HepG2 (cell line): ENCODE measurements at regions not wholly inside any gene's neighbourhood (a gene's known extent, or its start where the extent isn't known, plus 50 kb on each side); places are given as distances from the start of the nearest gene placed in this dataset.

Experiments used
- ATAC-seq: fragments of 200-7000 bp; cut with Tn5 transposase; 3 replicates; pipeline ENCODE4 v1.9.1; 2020; ENCODE audit warnings: mild to moderate bottlenecking, moderate library complexity
- BruUV-seq: library from RNA; stranded (reverse); fragments of 400-500 nt; replicated peaks from 2 replicates; lab custom pipeline; 2021; lab: Mats Ljungman, UMichigan
- CTCF ChIA-PET: fragments of 300-600 bp; formaldehyde crosslinking; extraction: SDS; loops from one replicate; lab custom pipeline; 2021; ENCODE audit warnings: low total read pairs, inconsistent platforms, low intra/inter-chr PET ratio; lab: Yijun Ruan, JAX
- POLR2A ChIA-PET: fragments of 350-600 bp; sonication (Branson Sonifier 250); formaldehyde crosslinking; loops from one replicate; lab custom pipeline; 2020; ENCODE audit warnings: antibody characterized with exemption, inconsistent platforms; lab: Yijun Ruan, JAX
- DNase-seq: peaks from one replicate; pipeline ENCODE4 v3.0.0-alpha.2; 2015; ENCODE audit warnings: low spot score
- FAIRE-seq: peaks from 3 replicates; lab custom pipeline; 2011; peaks lifted over from hg19 to GRCh38; lab: Jason Lieb, UNC
- H2AFZ ChIP-seq: one replicate; pipeline ENCODE4 v1.6.1; 2011; ENCODE audit warnings: low read length, inconsistent platforms
- H3K27ac ChIP-seq: fragments of 300-600 bp; 3 replicates; pipeline ENCODE4 v1.8.0; 2011; ENCODE audit warnings: mixed run types, mild to moderate bottlenecking, mixed read lengths, low read length, inconsistent platforms; ENCODE audit not compliant: insufficient read depth; ENCODE audit errors: extremely low read length
- H3K27me3 ChIP-seq, 2 experiments: fragments of 200-600 bp in 1 of 2; 2 replicates in 1 of 2; 3 replicates in 1 of 2; pipeline versions ENCODE4 v1.6.0 to v1.8.0; 2011; ENCODE audit warnings: low read length in 2 of 2, mild to moderate bottlenecking in 2 of 2, moderate library complexity in 2 of 2, inconsistent platforms in 1 of 2; ENCODE audit not compliant: insufficient read depth in 2 of 2, control insufficient read depth in 1 of 2
- H3K36me3 ChIP-seq, 2 experiments: fragments of 200-600 bp in 1 of 2; replicated peaks in 1 of 2; 2 replicates in 1 of 2; 3 replicates in 1 of 2; pipeline versions ENCODE4 v1.5.1 to v1.8.0; 2011; ENCODE audit warnings: low read length in 2 of 2, inconsistent platforms in 1 of 2; ENCODE audit not compliant: insufficient read depth in 2 of 2, control insufficient read depth in 1 of 2
- H3K4me1 ChIP-seq: 2 replicates; pipeline ENCODE4 v1.5.1; 2012; ENCODE audit warnings: low read length, inconsistent platforms; ENCODE audit not compliant: insufficient read depth
- H3K4me2 ChIP-seq: 2 replicates; pipeline ENCODE4 v1.6.0; 2011; ENCODE audit warnings: low read depth, low read length, inconsistent platforms
- H3K4me3 ChIP-seq, 3 experiments: fragments of 200-600 bp in 1 of 3; sonication (generic), shearing (Covaris generic) in 1 of 3; replicated peaks in 1 of 3; 2 replicates each; pipeline ENCODE4 v1.5.1; 2011 to 2016; ENCODE audit warnings: low read length in 3 of 3, inconsistent platforms in 2 of 3, low read depth in 2 of 3, mild to moderate bottlenecking in 2 of 3, control low read depth in 1 of 3, mixed read lengths in 1 of 3; ENCODE audit not compliant: insufficient read depth in 1 of 3
- H3K79me2 ChIP-seq: one replicate; pipeline ENCODE4 v1.6.1; 2011; ENCODE audit warnings: low read length, inconsistent platforms; ENCODE audit not compliant: insufficient read depth
- H3K9ac ChIP-seq: 2 replicates; pipeline ENCODE4 v1.6.0; 2011; ENCODE audit warnings: mild to moderate bottlenecking, low read depth, low read length, inconsistent platforms; ENCODE audit not compliant: insufficient read depth
- H3K9me3 ChIP-seq: 2 replicates; pipeline ENCODE4 v1.5.1; 2012; ENCODE audit warnings: mild to moderate bottlenecking, low read length
- H4K20me1 ChIP-seq: 2 replicates; pipeline ENCODE4 v1.6.0; 2011; ENCODE audit warnings: inconsistent platforms, mild to moderate bottlenecking, low read length, moderate library complexity; ENCODE audit not compliant: insufficient read depth
- ARID5B ChIP-seq: IDR thresholded peaks from 2 replicates; pipeline ENCODE4 v1.4.0; 2020; ENCODE audit warnings: mild to moderate bottlenecking, missing genetic modification reagents
- CENPT ChIP-seq: sonication (generic); formaldehyde crosslinking; IDR thresholded peaks from 2 replicates; pipeline ENCODE4 v1.8.0; 2022; ENCODE audit warnings: low read depth, mild to moderate bottlenecking, moderate library complexity, missing genetic modification reagents
- CSRNP2 ChIP-seq: sonication (generic); formaldehyde crosslinking; conservative IDR thresholded peaks from 2 replicates; pipeline ENCODE4 v1.8.0; 2022; ENCODE audit warnings: low read depth, missing genetic modification reagents
- EED ChIP-seq: sonication (generic); formaldehyde crosslinking; IDR thresholded peaks from 2 replicates; pipeline ENCODE4 v1.5.0; 2020; ENCODE audit warnings: mild to moderate bottlenecking, missing genetic modification reagents
- EHMT2 ChIP-seq: fragments of 200-600 bp; sonication (generic); IDR thresholded peaks from 2 replicates; pipeline ENCODE4 v1.7.0; 2017; ENCODE audit warnings: antibody characterized with exemption, low read depth, low read length, borderline replicate concordance
- GATAD2A ChIP-seq: IDR thresholded peaks from 2 replicates; pipeline ENCODE4 v1.6.1; 2016
- HDAC6 ChIP-seq: fragments of 200-600 bp; sonication (generic); IDR thresholded peaks from 2 replicates; pipeline ENCODE4 v1.7.0; 2017; ENCODE audit warnings: mild to moderate bottlenecking, antibody characterized with exemption, low read length, low read depth
- JUNB ChIP-seq: sonication (generic); formaldehyde crosslinking; IDR thresholded peaks from 2 replicates; pipeline ENCODE4 v1.8.0; 2022; ENCODE audit warnings: missing genetic modification reagents, mild to moderate bottlenecking, borderline replicate concordance
- KDM5B ChIP-seq: sonication (generic); formaldehyde crosslinking; IDR thresholded peaks from 2 replicates; pipeline ENCODE4 v1.4.0; 2020; ENCODE audit warnings: missing genetic modification reagents, mild to moderate bottlenecking, borderline replicate concordance
- MAZ ChIP-seq, 2 experiments: sonication (generic) in 1 of 2; formaldehyde crosslinking in 1 of 2; IDR thresholded peaks; 2 replicates each; pipeline versions ENCODE4 v1.5.0 to v1.6.1; 2012 to 2020; ENCODE audit warnings: low read depth in 2 of 2, mild to moderate bottlenecking in 2 of 2, borderline replicate concordance in 1 of 2, improper control_type of control experiment in 1 of 2, low read length in 1 of 2, missing genetic modification reagents in 1 of 2, moderate library complexity in 1 of 2
- MXI1 ChIP-seq: IDR thresholded peaks from 3 replicates; pipeline ENCODE4 v1.6.1; 2012; ENCODE audit warnings: low read depth, low read length, inconsistent platforms, borderline replicate concordance
- NCOA5 ChIP-seq: sonication (generic); formaldehyde crosslinking; IDR thresholded peaks from 2 replicates; pipeline ENCODE4 v1.4.0; 2020; ENCODE audit warnings: missing genetic modification reagents
- PAXIP1 ChIP-seq: sonication (generic); formaldehyde crosslinking; conservative IDR thresholded peaks from 2 replicates; pipeline ENCODE4 v1.4.0; 2020; ENCODE audit warnings: mild to moderate bottlenecking, missing genetic modification reagents, moderate library complexity
- PHF21A ChIP-seq: sonication (generic); formaldehyde crosslinking; IDR thresholded peaks from 2 replicates; pipeline ENCODE4 v1.5.0; 2020; ENCODE audit warnings: mild to moderate bottlenecking, missing genetic modification reagents
- TAF15 ChIP-seq: fragments of 200-400 bp; formaldehyde crosslinking; IDR thresholded peaks from one replicate; pipeline ENCODE4 v1.6.1; 2018; ENCODE audit warnings: mild to moderate bottlenecking, low read depth, low read length; ENCODE audit not compliant: poor library complexity, severe bottlenecking
- ZNF180 ChIP-seq: sonication (generic); formaldehyde crosslinking; IDR thresholded peaks from 2 replicates; pipeline ENCODE4 v1.4.0; 2020; ENCODE audit warnings: low read depth, missing genetic modification reagents, borderline replicate concordance
- ZNF746 ChIP-seq: sonication (generic); formaldehyde crosslinking; IDR thresholded peaks from 2 replicates; pipeline ENCODE4 v1.8.0; 2022; ENCODE audit warnings: mild to moderate bottlenecking, missing genetic modification reagents
- WGBS: methylation state at CpG from one replicate; pipeline ENCODE4 v1.1.6; 2017; ENCODE audit warnings: low lambda C conversion rate; 5-methylcytosine and 5-hydroxymethylcytosine counted together
- in situ Hi-C: cut with HindIII; loops from 2 replicates; pipeline ENCODE4 v1.10.0; 2017; ENCODE audit warnings: low pct_unique_long_range_greater_than_20kb; ENCODE audit not compliant: extremely low pct_ligation_motif_present
- intact Hi-C: fragments of 100-400 bp; cut with micrococcal nuclease; formaldehyde crosslinking; loops from one replicate; pipeline ENCODE4 v1.10.0; 2022; ENCODE audit not compliant: unreplicated experiment

GRCh38 chr3:106819440-106819839 lies 557.8 kb upstream of the CCDC54 start:
- Histone ChIP-seq H3K4me3 (no peak overlapping the region), H3K4me2 (no peak overlapping the region), H3K79me2 (no peaks in the 10 kb centered on the region), H3K27me3 (peaks cover 0 to 1% of the 10 kb centered on the region in 2 experiments; a peak in 1 of 5 replicates), H3K9ac (no peak overlapping the region), H3K36me3 (no peaks in the 10 kb centered on the region), H2AFZ (no peak overlapping the region), H3K9me3 (no peaks in the 10 kb centered on the region), H3K27ac (no peak overlapping the region), H4K20me1 (no peaks in the 10 kb centered on the region), H3K4me1 (no peaks in the 10 kb centered on the region)
- BruUV-seq, result no TSS peak
- intact Hi-C loops (no loop called here), in situ Hi-C loops (no loop called here)
- 38% methylated on average over 1 of the region's 1 CpG for WGBS
- CTCF ChIA-PET, result no interaction called here
- POLR2A ChIA-PET, result no interaction called here
- no peak for ATAC-seq
- DNase-seq, result no peak
- no peak for FAIRE-seq
- no peak for TF ChIP-seq HDAC6
- no peak for TF ChIP-seq PHF21A (CRISPR knock-in tag)
- TF ChIP-seq ARID5B (CRISPR knock-in tag), result no peak
- no peak for TF ChIP-seq PAXIP1 (CRISPR knock-in tag)
- TF ChIP-seq EED (CRISPR knock-in tag), result no peak
- no peak for TF ChIP-seq GATAD2A (CRISPR knock-in tag)
- TF ChIP-seq EHMT2, result no peak
- no peak for TF ChIP-seq ZNF180 (CRISPR knock-in tag)
- no peak for TF ChIP-seq CSRNP2
- no peak for TF ChIP-seq MXI1
- no peak for TF ChIP-seq ZNF746 (CRISPR knock-in tag)
- TF ChIP-seq KDM5B (CRISPR knock-in tag), result no peak
- TF ChIP-seq CENPT (CRISPR knock-in tag), result no peak
- TF ChIP-seq NCOA5, result no peak
- TF ChIP-seq JUNB (CRISPR knock-in tag), result no peak
- TF ChIP-seq MAZ (IDR thresholded peaks at IDR 0.05; ENCODE audit: borderline replicate concordance, low read depth, low read length), result no peak
- no peak for TF ChIP-seq MAZ (CRISPR knock-in tag; IDR thresholded peaks at IDR 0.05; ENCODE audit: low read depth)
- no peak for TF ChIP-seq TAF15
